Left renal cortex interstitium (tissue), 4 donors: ENCODE measurements at regions not wholly inside any gene's neighbourhood (a gene's known extent, or its start where the extent isn't known, plus 50 kb on each side); places are given as distances from the start of the nearest gene placed in this dataset.
"Not testable (repeated sequence)": the region's sequence is repeated elsewhere in the genome, so short reads cannot be mapped to it uniquely, and the experiment has no call there.

Experiments used
- DNase-seq, 4 donors: peaks; one replicate each; pipeline ENCODE4 v3.0.0-alpha.2; 2013; ENCODE audit warnings: low read depth in 4 of 4, low spot score in 2 of 4, missing footprints in 1 of 4

DNA sequence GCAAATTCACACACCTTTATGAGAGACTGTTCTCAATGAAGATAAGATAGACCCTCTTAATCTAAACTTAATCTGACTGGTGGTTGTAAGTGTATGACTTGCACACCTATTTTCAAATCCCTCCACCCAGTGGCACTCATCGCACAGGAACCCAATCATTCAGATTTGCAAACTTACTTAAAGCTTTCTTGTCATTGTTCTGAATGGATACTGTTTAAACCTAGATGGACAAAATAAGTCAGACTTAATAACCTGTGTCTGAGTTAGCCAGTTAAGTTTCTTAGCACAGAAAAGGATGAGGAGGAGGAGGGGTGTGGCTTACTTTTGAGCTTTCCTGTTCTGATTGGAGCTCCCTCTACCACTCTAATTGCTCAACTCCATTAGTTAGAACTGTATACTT lies 252.4 kb upstream of the CCNH start:
- DNase-seq = no peak

DNA sequence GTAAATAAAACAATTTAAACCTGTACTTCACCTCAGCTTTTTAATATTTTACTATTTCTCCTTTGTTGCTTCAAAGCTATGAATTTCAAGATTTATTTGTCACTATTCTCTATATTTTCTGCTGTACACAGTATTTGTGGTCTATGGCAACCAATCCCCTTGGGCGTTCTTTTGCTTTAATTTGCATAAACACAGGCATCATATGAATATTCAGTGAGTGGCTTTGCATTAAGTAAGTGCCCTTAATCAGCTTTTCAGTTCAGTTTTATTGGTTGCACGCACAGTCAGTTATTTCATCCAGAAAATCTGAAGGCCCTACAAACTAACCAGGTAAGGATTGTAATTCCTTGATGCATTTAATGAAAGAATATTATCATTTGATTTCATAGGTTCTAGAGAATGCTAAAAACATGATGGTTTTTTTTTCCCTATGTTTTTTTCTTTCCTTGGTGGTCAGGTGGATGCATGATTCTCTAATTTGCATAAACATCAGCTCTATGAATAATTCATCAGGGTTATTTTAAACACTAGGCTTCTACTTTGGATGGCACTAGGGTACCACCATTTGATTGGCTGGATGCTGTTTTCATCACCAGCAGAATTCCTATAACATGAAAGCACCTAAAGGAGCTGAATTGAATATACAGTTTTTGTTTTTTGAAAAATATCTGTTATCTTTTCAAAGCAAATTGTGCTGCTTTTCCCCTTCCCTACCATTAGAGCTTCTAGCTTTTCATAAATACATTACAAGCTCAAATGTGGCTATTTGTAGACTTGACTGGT lies 249.2 kb upstream of the CCNH start:
- no peak for DNase-seq

GRCh38 chr5:87653242-87653641 lies 240.5 kb upstream of the CCNH start:
- no peak for DNase-seq

- DNase-seq = no peak
Measured at GRCh38 chr5:87650284-87650683, 237.6 kb upstream of the CCNH start.

DNA sequence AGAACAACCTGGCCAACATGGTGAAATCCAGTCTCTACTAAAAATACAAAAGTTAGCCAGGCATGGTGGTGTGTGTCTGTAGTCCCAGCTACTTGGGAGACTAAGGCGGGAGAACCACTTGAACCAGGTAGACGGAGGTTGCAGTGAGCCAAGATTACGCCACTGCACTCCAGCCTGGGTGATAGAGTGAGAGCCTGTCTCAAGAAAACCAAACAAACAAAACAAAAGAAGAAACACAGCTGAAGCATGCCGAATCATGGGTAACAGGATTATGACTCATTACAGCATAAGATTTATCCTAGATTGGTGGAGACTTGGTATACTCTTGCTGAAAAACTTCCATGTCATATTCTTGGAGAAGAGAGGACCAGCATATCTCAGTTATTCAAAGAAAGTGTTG lies 236.7 kb upstream of the CCNH start:
- no peak for DNase-seq

DNA sequence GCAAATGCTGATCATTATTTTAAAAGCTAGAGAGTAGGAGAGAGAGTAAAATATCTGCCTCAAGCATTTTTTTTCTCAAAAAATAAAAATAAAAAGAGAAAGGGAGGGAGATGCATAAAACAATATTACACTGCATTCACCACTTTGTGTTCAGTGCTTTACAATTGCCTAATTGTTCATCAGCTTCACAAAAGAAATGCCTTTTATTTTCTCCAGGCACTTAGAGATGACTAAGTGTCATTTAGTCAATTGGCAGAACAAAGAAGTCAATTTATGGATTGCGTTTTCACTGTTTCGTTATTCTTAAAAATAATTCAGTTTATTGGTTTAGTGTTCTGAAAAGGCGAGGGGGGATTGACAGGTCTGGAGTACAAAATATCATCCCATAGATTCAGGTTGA lies 232.5 kb upstream of the CCNH start:
- DNase-seq = no peak

DNA sequence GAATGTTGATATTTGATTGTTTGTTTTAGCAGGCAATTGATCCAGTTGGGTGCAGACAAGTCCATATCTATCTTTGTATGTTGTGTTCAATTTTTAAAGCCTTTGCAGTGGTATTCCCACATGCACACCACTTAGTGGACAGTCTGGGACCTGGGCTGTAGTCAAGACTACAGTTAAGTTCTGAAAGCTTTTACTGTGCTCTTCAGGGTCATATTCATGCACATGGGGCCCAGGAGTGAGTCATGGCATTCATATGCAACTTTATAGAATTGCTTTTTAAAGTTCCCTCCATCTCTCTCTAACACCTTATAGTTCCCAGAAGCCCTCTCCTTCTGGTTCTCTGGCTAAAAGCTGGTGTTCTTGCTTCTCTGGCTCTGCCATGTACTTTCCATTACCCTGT lies 228.2 kb upstream of the CCNH start:
- DNase-seq = no peak

DNA sequence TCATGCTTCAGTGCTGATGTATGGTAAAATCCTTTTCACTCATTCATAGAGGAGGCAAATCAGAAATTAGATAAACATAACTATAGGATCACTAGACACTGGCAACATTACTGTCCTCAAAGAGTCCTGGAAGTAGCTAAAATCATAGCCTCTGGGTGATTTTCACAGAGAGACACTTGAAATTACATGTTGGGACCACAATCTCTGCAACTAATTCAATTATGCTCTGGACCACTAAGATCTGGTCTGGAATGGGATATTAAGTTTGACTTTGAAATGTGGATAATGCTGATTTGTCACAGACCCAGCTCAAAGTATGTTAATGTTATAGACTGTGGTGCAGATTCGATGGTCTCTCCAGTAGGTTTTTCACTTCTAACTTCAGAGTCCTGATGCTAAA lies 214.6 kb upstream of the CCNH start:
- DNase-seq = no peak

DNA sequence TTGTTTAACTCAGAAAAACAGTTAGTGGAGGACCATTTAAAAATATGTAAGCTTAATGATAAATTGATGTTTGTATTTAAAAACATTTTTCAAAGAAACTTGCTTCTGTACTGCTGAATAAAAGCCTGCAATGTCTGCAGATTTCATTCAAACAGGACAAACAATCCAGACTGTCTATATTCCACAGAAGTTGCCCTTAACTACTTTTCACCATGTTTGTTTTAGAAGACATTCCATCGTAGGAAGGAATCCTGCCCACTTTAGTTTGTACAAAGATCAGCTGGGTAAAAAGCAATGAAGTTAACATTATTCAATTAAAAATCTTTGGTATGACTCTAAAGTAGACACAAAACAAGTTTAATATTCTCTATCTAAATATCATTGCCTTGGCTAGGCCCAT lies 195.7 kb upstream of the CCNH start:
- no peak for DNase-seq

DNA sequence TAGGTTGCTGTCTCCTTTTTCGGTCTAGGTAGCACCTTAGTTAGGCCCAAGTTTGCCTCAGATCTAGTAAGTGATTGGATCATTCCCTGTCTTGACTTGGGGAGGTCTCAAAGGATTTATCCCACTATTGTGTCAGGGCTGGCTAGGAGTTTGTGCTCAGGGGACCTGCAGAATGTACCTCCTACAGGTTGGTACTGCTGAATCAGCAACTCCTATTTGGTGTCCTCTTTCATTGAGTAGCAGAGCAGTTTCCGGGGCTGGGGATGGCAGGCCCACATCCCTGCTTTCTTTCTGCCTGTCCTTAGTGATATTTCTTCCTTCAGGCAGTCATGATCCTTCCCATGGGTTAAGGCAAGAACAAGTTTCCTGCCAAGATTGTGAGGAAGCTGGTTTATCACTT lies 192.9 kb upstream of the CCNH start:
- no peak for DNase-seq

GRCh38 chr5:87599778-87600177 lies 187.0 kb upstream of the CCNH start:
- no peak for DNase-seq

DNA sequence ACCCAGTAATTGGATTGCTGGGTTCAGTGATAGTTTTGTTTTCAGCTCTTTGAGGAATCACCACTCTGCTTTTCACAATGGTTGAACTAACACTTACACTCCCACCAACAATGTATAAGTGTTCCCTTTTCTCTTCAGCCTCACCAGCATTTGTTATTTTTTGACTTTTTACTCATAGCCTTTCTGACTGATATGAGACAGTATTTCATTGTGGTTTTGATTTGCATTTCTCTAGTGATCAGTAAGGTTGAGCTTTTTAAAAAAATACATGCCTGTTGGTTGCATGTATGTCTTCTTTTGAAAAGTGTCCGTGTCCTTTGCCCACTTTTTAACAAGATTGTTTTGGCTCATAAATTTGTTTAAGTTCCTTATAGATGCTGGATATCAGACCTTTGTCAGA lies 185.7 kb upstream of the CCNH start:
- DNase-seq = no peak

- DNase-seq = no peak
Measured at GRCh38 chr5:87594566-87594965, 181.8 kb upstream of the CCNH start.

- DNase-seq = no peak
Measured at GRCh38 chr5:87589587-87589986, 176.9 kb upstream of the CCNH start.

GRCh38 chr5:87588316-87588715 lies 175.6 kb upstream of the CCNH start:
- DNase-seq = no peak

DNA sequence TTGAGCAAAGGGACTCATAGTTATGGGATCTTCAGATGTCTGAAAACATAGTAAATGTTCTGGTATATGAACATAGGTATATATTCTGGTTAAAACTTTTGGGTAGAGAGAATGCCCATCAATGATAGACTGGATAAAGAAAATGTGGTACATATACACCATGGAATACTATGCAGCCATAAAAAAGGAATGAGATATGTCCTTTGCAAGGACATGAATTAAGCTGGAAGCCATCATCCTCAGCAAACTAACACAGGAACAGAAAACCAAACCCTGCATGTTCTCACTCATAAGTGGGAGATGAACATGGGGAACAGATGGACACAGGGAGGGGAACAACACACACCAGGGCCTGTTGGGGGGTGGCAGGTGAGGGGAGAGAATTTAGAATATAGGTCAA lies 171.0 kb upstream of the CCNH start:
- not testable (repeated sequence) for DNase-seq

- no peak for DNase-seq
Measured at GRCh38 chr5:87582149-87582548, 169.4 kb upstream of the CCNH start.

- DNase-seq = no peak
Measured at GRCh38 chr5:87581661-87582060, 168.9 kb upstream of the CCNH start.

DNA sequence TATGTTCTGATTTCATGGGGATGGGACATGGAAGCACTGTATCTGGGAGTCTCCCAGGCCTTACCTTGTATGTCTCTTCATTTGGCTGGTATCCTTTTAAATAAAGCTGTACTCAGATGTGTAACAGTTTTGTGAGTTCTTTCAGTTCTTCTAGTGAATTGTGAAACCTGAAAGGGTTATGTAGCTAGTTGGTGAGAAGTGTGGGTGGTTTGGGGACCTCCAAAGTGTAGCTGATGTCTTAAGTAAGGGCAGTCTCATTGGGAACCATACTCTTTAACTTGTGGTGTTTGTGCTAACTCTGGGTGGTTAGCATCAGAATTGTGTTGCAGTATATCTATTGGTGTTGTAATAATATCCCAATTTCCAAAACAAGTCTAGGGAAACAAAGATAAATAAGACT lies 166.9 kb upstream of the CCNH start:
- DNase-seq = no peak

DNA sequence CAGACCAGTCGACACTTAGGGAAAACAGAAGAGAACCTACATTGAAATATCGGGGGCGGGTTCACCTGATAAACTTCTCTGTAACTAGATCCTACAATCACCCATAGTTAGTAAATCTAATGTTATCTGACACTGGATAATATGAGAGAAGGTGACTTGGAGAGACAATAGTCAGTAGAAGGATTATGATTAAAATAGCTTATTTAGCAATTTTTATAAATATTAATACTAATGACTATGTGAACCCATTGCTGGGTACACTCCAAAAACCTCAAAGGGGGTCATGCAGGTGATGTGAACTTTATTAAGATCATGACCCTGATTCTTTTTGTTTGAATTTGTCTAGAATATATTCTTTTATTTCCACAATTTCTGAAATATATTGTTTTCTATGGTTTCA lies 164.1 kb upstream of the CCNH start:
- DNase-seq = no peak

DNA sequence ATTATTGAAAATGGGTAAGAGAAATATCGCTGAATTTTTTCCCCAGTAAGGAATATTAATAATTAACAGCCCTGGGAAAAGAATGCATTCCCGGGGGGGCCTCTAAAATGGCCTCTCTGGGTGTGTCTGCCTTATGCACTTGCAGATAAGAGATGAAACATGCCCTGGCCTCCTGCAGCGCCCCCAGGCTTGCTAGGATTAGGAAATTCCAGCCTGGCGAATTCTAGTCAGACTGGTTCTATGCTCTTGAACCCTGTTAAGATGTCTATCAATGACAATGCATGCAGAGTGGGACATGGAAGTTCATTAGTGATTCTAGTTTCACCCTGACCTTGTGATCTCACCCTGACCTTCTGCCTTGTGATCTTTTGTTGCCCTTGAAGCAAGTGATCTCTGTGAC lies 163.6 kb upstream of the CCNH start:
- DNase-seq = not testable (repeated sequence)

GRCh38 chr5:87574106-87574505 lies 161.4 kb upstream of the CCNH start:
- no peak for DNase-seq

DNA sequence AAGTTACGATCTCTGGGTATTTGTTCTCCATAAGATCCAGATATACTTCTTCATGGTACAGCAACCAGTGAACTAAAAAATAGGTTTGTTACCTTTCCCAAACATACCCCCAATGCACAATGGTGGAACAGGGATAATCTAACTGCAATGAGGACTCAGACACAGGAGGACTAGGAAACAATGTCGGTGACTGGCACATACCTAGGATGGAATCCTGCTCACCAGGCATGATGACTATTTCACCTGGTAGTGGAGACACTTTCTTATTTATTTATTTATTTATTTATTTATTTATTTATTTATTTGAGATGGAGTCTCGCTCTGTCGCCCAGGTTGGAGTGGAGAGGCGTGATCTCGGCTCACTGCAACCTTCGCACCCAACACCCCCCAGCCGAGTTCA lies 159.9 kb upstream of the CCNH start:
- no peak for DNase-seq
